ENCODE measurements at regions not wholly inside any gene's neighbourhood (a gene's known extent, or its start where the extent isn't known, plus 50 kb on each side); places are given as distances from the start of the nearest gene placed in this dataset.

DNA sequence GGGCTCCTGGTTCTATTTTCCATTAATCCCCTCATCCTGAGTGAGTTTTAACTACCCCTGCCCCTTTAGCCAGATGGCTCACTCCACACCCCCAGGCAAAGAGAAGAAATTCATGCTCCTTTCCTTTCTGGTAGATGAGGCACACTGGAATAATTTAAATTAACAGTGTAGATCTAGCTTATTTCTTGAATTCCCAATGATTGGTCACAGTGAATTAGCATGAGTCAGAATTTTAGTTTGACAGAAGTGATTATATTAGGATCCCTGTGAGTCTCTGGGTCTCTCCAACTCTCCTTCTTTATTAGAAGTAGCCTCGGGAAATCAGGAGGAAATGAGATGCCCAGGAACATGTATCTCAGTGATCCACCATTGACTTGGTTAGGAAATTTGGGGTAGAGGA is 103.1 kb upstream of the KAZN start:
- H2AFZ ChIP-seq (ENCODE audit: insufficient read depth, low read depth, low read length, poor library complexity, severe bottlenecking), result no peak overlapping the region
- intact Hi-C loops (cut with micrococcal nuclease), result no loop called here
- no peak overlapping the region for H3K27ac ChIP-seq (ENCODE audit: low read depth in 1 of 2, low read length in 2 of 2)
- TF ChIP-seq, protein P1, sequence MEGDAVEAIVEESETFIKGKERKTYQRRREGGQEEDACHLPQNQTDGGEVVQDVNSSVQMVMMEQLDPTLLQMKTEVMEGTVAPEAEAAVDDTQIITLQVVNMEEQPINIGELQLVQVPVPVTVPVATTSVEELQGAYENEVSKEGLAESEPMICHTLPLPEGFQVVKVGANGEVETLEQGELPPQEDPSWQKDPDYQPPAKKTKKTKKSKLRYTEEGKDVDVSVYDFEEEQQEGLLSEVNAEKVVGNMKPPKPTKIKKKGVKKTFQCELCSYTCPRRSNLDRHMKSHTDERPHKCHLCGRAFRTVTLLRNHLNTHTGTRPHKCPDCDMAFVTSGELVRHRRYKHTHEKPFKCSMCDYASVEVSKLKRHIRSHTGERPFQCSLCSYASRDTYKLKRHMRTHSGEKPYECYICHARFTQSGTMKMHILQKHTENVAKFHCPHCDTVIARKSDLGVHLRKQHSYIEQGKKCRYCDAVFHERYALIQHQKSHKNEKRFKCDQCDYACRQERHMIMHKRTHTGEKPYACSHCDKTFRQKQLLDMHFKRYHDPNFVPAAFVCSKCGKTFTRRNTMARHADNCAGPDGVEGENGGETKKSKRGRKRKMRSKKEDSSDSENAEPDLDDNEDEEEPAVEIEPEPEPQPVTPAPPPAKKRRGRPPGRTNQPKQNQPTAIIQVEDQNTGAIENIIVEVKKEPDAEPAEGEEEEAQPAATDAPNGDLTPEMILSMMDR (IDR thresholded peaks at IDR 0.05), result no peak
- no peaks in the 10 kb centered on the region for H3K27me3 ChIP-seq (ENCODE audit: control insufficient read depth in 2 of 2, insufficient read depth in 2 of 2, low read length in 2 of 2)
- peaks cover 0 to 16% (median 5%) of the 10 kb centered on the region in 3 donors for H3K27me3 Mint-ChIP-seq (ENCODE audit: low read depth in 3 of 3)
- no peak overlapping the region for H3K4me3 ChIP-seq (replicated peaks in 1 of 3; ENCODE audit: low read depth in 2 of 3, low read length in 3 of 3)
- no peak overlapping the region for H3K9ac ChIP-seq (ENCODE audit: insufficient read depth, low read length, poor library complexity, severe bottlenecking)
- no peaks in the 10 kb centered on the region for H3K9me3 ChIP-seq (replicated peaks in 1 of 2; ENCODE audit: control insufficient read depth in 1 of 2, insufficient read depth in 1 of 2, low read length in 2 of 2)
- H3K36me3 ChIP-seq (replicated peaks in 1 of 2; ENCODE audit: control insufficient read depth in 1 of 2, insufficient read depth in 2 of 2, low read length in 2 of 2), result no peaks in the 10 kb centered on the region
- peaks cover 0 to 2% (median 0%) of the 10 kb centered on the region in 7 donors for H3K9me3 Mint-ChIP-seq
- no peak for DNase-seq
- no peak overlapping the region for H3K4me2 ChIP-seq (replicated peaks; ENCODE audit: extremely low read depth, low read length, poor library complexity, severe bottlenecking)
- peaks cover 2% of the 10 kb centered on the region for H3K4me1 Mint-ChIP-seq
- no CpG with 5 or more reads among the region's 1 CpG for WGBS (ENCODE audit: insufficient coverage)
- H3K4me3 Mint-ChIP-seq, result no peak overlapping the region
- H3K79me2 ChIP-seq (ENCODE audit: insufficient read depth, low read length), result no peaks in the 10 kb centered on the region
- H3K36me3 Mint-ChIP-seq, result no peaks in the 10 kb centered on the region
- H3K4me1 ChIP-seq (ENCODE audit: control insufficient read depth in 1 of 2, insufficient read depth in 2 of 2, low read length in 2 of 2), result no peaks in the 10 kb centered on the region
- H4K20me1 ChIP-seq (ENCODE audit: insufficient read depth, low read length), result no peaks in the 10 kb centered on the region
- H3K27ac Mint-ChIP-seq, result no peak overlapping the region

DNA sequence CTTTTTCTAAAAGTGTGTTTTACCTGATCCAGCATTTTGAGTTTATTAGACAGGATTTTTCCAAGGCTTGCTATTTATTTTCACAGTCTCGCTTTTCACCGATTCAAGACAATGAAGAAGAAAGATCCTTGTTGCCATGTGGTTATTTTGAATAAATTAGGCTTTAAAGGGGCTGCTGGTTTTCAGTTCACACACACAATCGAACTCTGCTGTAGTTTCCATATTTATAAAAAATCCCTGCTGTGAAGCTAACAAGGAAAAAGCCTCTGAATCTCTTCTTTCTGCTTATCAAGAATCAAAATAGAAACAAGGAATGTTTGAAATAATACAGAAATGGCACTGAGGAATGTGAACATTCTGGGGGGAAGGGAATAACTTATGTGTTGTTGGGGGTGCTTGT is 102.5 kb upstream of the KAZN start:
- TF ChIP-seq, protein P1 (IDR thresholded peaks at IDR 0.05), result no peak
- H3K27me3 Mint-ChIP-seq (ENCODE audit: low read depth in 3 of 3), result peaks cover 0 to 16% (median 5%) of the 10 kb centered on the region in 3 donors
- H3K36me3 Mint-ChIP-seq, result no peaks in the 10 kb centered on the region

More for the DNA sequence above, 102.5 kb upstream of the KAZN start:
- no peaks in the 10 kb centered on the region for H3K27me3 ChIP-seq (ENCODE audit: control insufficient read depth in 2 of 2, insufficient read depth in 2 of 2, low read length in 2 of 2)
- no peaks in the 10 kb centered on the region for H3K79me2 ChIP-seq (ENCODE audit: insufficient read depth, low read length)
- no peak overlapping the region for H3K4me3 ChIP-seq (replicated peaks in 1 of 3; ENCODE audit: low read depth in 2 of 3, low read length in 3 of 3)
- Mint-ChIP-seq H3K4me1 (peaks cover 4% of the 10 kb centered on the region), H3K9me3 (peaks cover 0 to 2% (median 0%) of the 10 kb centered on the region in 7 donors), H3K27ac (no peak overlapping the region), H3K4me3 (no peak overlapping the region)
- no peak for DNase-seq
- H4K20me1 ChIP-seq (ENCODE audit: insufficient read depth, low read length), result no peaks in the 10 kb centered on the region
- WGBS (ENCODE audit: insufficient coverage), result no CpG with 5 or more reads among the region's 3 CpGs
- H2AFZ ChIP-seq (ENCODE audit: insufficient read depth, low read depth, low read length, poor library complexity, severe bottlenecking), result no peak overlapping the region
- H3K4me2 ChIP-seq (replicated peaks; ENCODE audit: extremely low read depth, low read length, poor library complexity, severe bottlenecking), result no peak overlapping the region
- H3K27ac ChIP-seq (ENCODE audit: low read depth in 1 of 2, low read length in 2 of 2), result no peak overlapping the region
- H3K9ac ChIP-seq (ENCODE audit: insufficient read depth, low read length, poor library complexity, severe bottlenecking), result no peak overlapping the region
- intact Hi-C loops (cut with micrococcal nuclease), result no loop called here
- no peaks in the 10 kb centered on the region for H3K9me3 ChIP-seq (replicated peaks in 1 of 2; ENCODE audit: control insufficient read depth in 1 of 2, insufficient read depth in 1 of 2, low read length in 2 of 2)
- no peaks in the 10 kb centered on the region for H3K36me3 ChIP-seq (replicated peaks in 1 of 2; ENCODE audit: control insufficient read depth in 1 of 2, insufficient read depth in 2 of 2, low read length in 2 of 2)
- H3K4me1 ChIP-seq (ENCODE audit: control insufficient read depth in 1 of 2, insufficient read depth in 2 of 2, low read length in 2 of 2), result no peaks in the 10 kb centered on the region
